Suprapubic skin (tissue), 4 donors: ENCODE measurements at regions not wholly inside any gene's neighbourhood (a gene's known extent, or its start where the extent isn't known, plus 50 kb on each side); places are given as distances from the start of the nearest gene placed in this dataset.

Experiments used
- DNase-seq, 2 donors: peaks; one replicate each; pipeline ENCODE4 v3.0.0-alpha.2; 2019; ENCODE audit warnings: low spot score in 2 of 2
- H3K27ac ChIP-seq: fragments of 200-600 bp; sonication (generic); one replicate; pipeline ENCODE4 v1.5.1; 2019
- H3K27me3 ChIP-seq: fragments of 200-600 bp; sonication (generic); one replicate; pipeline ENCODE4 v1.5.1; 2019
- H3K36me3 ChIP-seq: fragments of 200-600 bp; sonication (generic); one replicate; pipeline ENCODE4 v1.5.1; 2019
- H3K4me1 ChIP-seq: fragments of 200-600 bp; sonication (generic); one replicate; pipeline ENCODE4 v1.5.1; 2019
- H3K4me3 ChIP-seq: fragments of 200-600 bp; sonication (generic); one replicate; pipeline ENCODE4 v1.5.1; 2019; ENCODE audit warnings: mild to moderate bottlenecking
- H3K9me3 ChIP-seq: fragments of 200-600 bp; sonication (generic); one replicate; pipeline ENCODE4 v1.5.1; 2019
- EP300 ChIP-seq: sonication (generic); formaldehyde crosslinking; IDR thresholded peaks from one replicate; pipeline ENCODE4 v1.6.1; 2017; ENCODE audit warnings: antibody characterized with exemption
- POLR2A ChIP-seq, 2 donors: fragments of 450-650 bp; IDR thresholded peaks; one replicate each; pipeline ENCODE4 v1.6.1; 2017; ENCODE audit warnings: antibody characterized with exemption in 2 of 2, mild to moderate bottlenecking in 2 of 2, moderate library complexity in 2 of 2
- POLR2AphosphoS5 ChIP-seq, 3 donors: sonication (generic); formaldehyde crosslinking; IDR thresholded peaks; one replicate each; pipeline ENCODE4 v1.6.1; 2017; ENCODE audit warnings: antibody characterized with exemption in 3 of 3
- WGBS: methylation state at CpG from one replicate; pipeline ENCODE4 v1.1.5; 2018; 5-methylcytosine and 5-hydroxymethylcytosine counted together
- TF ChIP-seq, protein P1 (sequence below), 2 donors: fragments of 200-600 bp in 1 of 2; fragments of 450-650 bp in 1 of 2; sonication (generic) in 1 of 2; IDR thresholded peaks; one replicate each; pipeline ENCODE4 v1.5.1; 2016 to 2019; ENCODE audit warnings: antibody characterized with exemption in 2 of 2, mild to moderate bottlenecking in 1 of 2, moderate library complexity in 1 of 2

DNA sequence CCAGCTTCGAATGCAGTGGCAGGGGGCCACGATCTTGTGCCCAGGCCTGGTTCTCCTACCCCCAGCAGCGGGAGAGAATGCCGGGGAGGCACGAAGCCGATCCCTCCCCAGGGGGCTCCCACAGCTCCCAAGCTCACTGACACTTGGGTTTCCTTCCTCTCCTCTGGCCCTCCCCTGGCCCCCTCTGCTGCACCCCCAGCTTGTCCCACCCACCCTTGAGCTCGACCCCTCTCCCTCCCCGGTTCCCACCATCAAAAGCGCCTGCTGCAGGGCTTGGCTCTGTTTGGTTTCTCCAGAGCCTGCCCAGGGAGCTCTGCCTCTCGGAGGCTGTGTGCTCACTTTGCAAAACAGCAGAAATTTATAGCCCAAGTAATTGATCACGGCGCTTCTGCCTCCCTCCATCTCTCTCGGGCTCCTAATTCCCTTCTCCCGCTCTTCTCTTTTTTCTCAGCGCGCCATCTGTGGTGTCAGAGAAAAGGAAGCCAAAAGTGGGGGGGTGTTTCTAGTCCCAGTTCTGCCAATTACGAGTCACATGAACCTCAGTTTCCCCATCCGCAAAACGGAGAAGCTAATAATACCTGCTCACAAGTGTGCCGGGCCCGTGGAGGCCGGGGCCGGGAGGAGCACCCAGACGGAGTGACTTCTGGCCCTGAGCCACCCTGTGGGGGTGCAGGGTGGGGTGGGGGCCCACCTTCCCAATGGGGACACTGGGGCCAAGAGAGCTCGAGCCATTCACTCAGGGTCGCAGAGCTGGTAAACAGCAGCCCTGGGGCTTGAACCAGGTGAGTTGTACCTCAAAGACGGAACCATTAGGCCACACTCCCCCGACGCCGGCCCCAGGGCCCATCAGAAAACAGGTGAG is 141.2 kb upstream of the IER5L start:
- DNase-seq = peak; percentile 65 to 73
- no peaks in the 10 kb centered on the region for H3K9me3 ChIP-seq
- H3K4me1 ChIP-seq = peaks cover 78% of the 10 kb centered on the region
- no peak overlapping the region for H3K4me3 ChIP-seq
- H3K27me3 ChIP-seq = no peaks in the 10 kb centered on the region
- 80% methylated on average over 26 of the region's 30 CpGs for WGBS
- no peaks in the 10 kb centered on the region for H3K36me3 ChIP-seq
- H3K27ac ChIP-seq = peak overlapping the region; percentile 88
- no peak for TF ChIP-seq EP300
- TF ChIP-seq POLR2AphosphoS5 (IDR thresholded peaks at IDR 0.05) = no peak
- TF ChIP-seq, protein P1, sequence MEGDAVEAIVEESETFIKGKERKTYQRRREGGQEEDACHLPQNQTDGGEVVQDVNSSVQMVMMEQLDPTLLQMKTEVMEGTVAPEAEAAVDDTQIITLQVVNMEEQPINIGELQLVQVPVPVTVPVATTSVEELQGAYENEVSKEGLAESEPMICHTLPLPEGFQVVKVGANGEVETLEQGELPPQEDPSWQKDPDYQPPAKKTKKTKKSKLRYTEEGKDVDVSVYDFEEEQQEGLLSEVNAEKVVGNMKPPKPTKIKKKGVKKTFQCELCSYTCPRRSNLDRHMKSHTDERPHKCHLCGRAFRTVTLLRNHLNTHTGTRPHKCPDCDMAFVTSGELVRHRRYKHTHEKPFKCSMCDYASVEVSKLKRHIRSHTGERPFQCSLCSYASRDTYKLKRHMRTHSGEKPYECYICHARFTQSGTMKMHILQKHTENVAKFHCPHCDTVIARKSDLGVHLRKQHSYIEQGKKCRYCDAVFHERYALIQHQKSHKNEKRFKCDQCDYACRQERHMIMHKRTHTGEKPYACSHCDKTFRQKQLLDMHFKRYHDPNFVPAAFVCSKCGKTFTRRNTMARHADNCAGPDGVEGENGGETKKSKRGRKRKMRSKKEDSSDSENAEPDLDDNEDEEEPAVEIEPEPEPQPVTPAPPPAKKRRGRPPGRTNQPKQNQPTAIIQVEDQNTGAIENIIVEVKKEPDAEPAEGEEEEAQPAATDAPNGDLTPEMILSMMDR (IDR thresholded peaks at IDR 0.05) = no peak
- no peak for TF ChIP-seq POLR2A (IDR thresholded peaks at IDR 0.05)

DNA sequence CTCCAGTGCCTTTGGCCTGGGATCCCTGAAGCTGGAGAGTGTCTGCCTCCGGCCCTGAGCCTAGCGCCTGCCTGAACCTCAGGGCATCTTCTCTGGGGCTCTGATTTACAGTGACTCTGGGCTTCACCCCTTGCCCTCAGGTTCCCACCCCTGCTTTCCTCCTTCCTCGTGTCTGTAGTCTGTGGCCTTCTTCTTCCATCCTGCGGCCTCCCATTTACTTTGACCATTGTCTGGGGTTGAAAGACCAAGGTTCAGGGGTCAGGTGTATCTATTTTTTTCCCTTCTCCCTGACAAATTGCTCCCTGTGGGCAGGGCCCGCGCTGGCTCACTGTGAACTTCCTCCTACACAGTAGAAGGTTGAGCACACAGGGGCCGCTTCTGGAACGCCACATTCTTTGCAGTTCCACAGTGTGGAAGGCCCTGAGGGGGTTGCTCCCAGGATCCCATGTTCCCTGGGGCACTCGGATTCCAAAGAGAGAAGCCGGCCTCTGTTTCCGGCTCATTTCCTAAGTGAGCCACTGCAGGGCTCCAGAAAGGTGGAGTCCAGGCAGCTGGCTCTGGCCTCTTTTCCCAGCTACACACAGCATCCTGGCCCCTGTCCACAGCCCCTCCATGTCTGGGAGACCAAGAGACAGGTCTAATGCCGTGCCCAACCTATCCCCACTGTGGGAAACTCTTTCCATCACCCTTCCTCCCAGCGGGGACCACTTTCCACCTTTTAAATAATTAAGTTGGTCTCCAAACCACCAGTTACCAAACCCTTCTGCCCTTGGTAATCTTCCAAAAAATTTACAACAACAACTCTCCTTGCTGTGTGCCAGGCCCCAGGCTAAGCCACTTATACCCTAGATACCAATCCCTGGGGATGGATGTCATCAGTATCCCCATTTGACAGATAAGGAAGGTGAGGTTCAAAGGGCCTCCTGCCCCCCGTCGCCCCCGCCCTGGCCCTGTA is 140.3 kb upstream of the IER5L start:
- no peak overlapping the region for H3K4me3 ChIP-seq
- 77% methylated on average over 16 of the region's 16 CpGs for WGBS
- no peaks in the 10 kb centered on the region for H3K9me3 ChIP-seq
- peaks cover 71% of the 10 kb centered on the region for H3K4me1 ChIP-seq
- TF ChIP-seq POLR2A (IDR thresholded peaks at IDR 0.05) (no peak), POLR2AphosphoS5 (IDR thresholded peaks at IDR 0.05) (no peak), EP300 (no peak)
- TF ChIP-seq, protein P1 (IDR thresholded peaks at IDR 0.05) = no peak
- DNase-seq = peak; percentile 65 to 71
- H3K27ac ChIP-seq = peak overlapping the region; percentile 12
- H3K36me3 ChIP-seq = no peaks in the 10 kb centered on the region
- H3K27me3 ChIP-seq = no peaks in the 10 kb centered on the region

- 78% methylated on average over 11 of the region's 13 CpGs for WGBS
- Histone ChIP-seq H3K27me3 (no peaks in the 10 kb centered on the region), H3K4me1 (peaks cover 62% of the 10 kb centered on the region), H3K9me3 (no peaks in the 10 kb centered on the region), H3K4me3 (no peak overlapping the region), H3K36me3 (no peaks in the 10 kb centered on the region), H3K27ac (peak overlapping the region; percentile 12)
- TF ChIP-seq EP300 (no peak), POLR2A (IDR thresholded peaks at IDR 0.05) (no peak), POLR2AphosphoS5 (IDR thresholded peaks at IDR 0.05) (no peak)
- TF ChIP-seq, protein P1 (IDR thresholded peaks at IDR 0.05) = no peak
- peak in 1 of 2 donors; percentile 80 for DNase-seq
Observed at GRCh38 chr9:129317179-129318011, 139.3 kb upstream of the IER5L start.

DNA sequence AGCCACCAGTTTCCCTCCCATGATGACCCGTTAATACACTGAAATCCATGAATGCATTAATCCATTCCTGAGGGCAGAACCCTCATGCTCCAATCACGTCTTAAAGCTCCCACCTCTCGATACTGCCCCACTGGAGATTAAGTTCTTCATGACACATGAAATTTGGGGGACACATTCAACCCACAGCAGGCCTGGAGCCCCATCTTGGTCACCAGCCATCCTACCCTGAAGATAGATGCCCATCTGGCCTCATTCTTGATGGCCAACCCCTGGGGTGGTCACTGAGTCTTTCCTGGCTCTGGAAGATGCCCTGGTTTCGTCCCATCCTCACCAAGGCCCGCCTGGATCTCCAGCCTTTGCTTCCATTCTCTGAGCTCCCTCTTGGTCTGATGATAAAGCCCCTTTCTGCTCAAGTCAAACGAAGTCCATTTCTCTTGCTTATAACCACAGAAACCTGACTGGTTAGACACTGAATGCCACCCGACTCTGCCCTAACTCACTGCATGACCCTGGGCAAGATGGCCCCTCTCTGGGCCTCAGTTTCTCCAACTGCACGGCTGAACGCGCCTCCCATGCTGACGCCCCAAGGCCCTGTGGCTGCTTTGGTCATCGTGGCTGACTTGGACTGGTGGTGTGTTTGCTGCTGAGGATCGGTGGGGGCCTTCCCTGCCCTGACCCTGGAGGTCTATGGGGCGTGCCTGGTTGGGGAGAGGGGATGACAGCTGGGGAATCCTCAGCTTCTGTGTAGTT is 138.4 kb upstream of the IER5L start:
- peak in 1 of 2 donors; percentile 69 for DNase-seq
- H3K4me3 ChIP-seq = no peak overlapping the region
- peaks cover 54% of the 10 kb centered on the region for H3K4me1 ChIP-seq
- peak overlapping the region; percentile 60 for H3K27ac ChIP-seq
- H3K9me3 ChIP-seq = no peaks in the 10 kb centered on the region
- no peaks in the 10 kb centered on the region for H3K36me3 ChIP-seq
- H3K27me3 ChIP-seq = no peaks in the 10 kb centered on the region
- TF ChIP-seq POLR2AphosphoS5 (IDR thresholded peaks at IDR 0.05) = no peak
- TF ChIP-seq, protein P1 (IDR thresholded peaks at IDR 0.05) = no peak
- TF ChIP-seq POLR2A (IDR thresholded peaks at IDR 0.05) = no peak
- no peak for TF ChIP-seq EP300
- WGBS = 84% methylated on average over 13 of the region's 14 CpGs
